AG04450 (cell line): ENCODE measurements at regions not wholly inside any gene's neighbourhood (a gene's known extent, or its start where the extent isn't known, plus 50 kb on each side); places are given as distances from the start of the nearest gene placed in this dataset.

Source experiments
- CTCF ChIA-PET: fragments of 300-600, 350-600 bp; formaldehyde crosslinking; extraction: SDS; loops from one replicate; lab custom pipeline; 2022; ENCODE audit warnings: antibody characterized with exemption, inconsistent platforms; lab: Charles Lee
- POLR2A ChIA-PET: fragments of 350-600 bp; formaldehyde crosslinking; extraction: SDS; loops from one replicate; lab custom pipeline; 2021; ENCODE audit warnings: antibody characterized with exemption, inconsistent platforms; lab: Yijun Ruan, JAX
- DNase-seq: peaks from one replicate; pipeline ENCODE4 v3.0.0-alpha.2; 2011; ENCODE audit warnings: low read depth, low spot score
- H3K27ac ChIP-seq: one replicate; pipeline ENCODE4 v1.5.1; 2012; ENCODE audit warnings: low read depth, low read length, control low read depth
- H3K27me3 ChIP-seq: one replicate; pipeline ENCODE4 v1.6.0; 2012; ENCODE audit warnings: low read length; ENCODE audit not compliant: control insufficient read depth, insufficient read depth
- H3K4me3 ChIP-seq: 2 replicates; pipeline ENCODE4 v1.5.1; 2011; ENCODE audit warnings: mild to moderate bottlenecking, low read depth, low read length, control low read depth
- H3K9me3 ChIP-seq: 2 replicates; pipeline ENCODE4 v1.5.1; 2012; ENCODE audit warnings: low read length; ENCODE audit not compliant: control insufficient read depth, insufficient read depth
- CTCF ChIP-seq: IDR thresholded peaks from 2 replicates; pipeline ENCODE4 v1.5.1; 2011; ENCODE audit warnings: low read depth, low read length, control low read depth, inconsistent platforms

GRCh38 chr7:26497801-26498596, 206.3 kb downstream of the SNX10 start:
- Histone ChIP-seq H3K27ac (no peak overlapping the region), H3K9me3 (no peaks in the 10 kb centered on the region), H3K27me3 (peaks cover 2% of the 10 kb centered on the region), H3K4me3 (no peak overlapping the region)
- DNase-seq, result no peak
- ChIA-PET CTCF (interaction anchor here (1.2 kb wide), 1 partner anchor 128 kb away, joined by 3 read pairs; no protein-coding TSS in a partner anchor), POLR2A (no interaction called here)
- no peak for TF ChIP-seq CTCF

DNA sequence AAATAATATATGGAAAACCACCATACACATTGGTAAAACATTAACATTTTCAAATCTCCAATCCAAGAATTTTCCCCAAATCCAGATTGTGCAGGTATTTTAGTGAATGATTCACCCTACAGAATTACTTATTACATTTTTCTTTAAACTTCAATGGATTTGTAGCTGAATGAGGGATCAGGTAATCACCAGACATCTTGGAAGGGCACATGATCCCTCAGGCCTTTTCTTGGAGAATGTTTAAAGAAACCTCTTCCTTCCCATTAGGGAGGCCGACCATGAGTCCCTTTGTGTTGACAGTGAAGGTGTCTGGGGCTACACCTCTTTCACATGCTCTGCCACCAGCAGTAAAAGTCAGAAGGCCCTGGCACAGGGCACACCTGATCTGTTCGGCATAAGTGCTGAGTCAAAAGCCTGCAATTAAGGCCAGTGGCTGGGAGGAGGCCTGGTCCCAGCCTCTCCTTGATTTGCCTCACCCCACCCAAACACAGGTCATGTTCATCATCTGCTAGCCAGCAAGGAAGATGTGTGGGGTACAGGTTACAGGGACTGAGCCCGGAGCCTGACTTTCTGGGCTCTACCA, 207.7 kb downstream of the SNX10 start:
- Histone ChIP-seq H3K27ac (no peak overlapping the region), H3K9me3 (no peaks in the 10 kb centered on the region), H3K4me3 (no peak overlapping the region), H3K27me3 (no peaks in the 10 kb centered on the region)
- no peak for TF ChIP-seq CTCF
- ChIA-PET CTCF (interaction anchor here (1.2 kb wide), 1 partner anchor 130 kb away, joined by 3 read pairs; no protein-coding TSS in a partner anchor), POLR2A (no interaction called here)
- no peak for DNase-seq

DNA sequence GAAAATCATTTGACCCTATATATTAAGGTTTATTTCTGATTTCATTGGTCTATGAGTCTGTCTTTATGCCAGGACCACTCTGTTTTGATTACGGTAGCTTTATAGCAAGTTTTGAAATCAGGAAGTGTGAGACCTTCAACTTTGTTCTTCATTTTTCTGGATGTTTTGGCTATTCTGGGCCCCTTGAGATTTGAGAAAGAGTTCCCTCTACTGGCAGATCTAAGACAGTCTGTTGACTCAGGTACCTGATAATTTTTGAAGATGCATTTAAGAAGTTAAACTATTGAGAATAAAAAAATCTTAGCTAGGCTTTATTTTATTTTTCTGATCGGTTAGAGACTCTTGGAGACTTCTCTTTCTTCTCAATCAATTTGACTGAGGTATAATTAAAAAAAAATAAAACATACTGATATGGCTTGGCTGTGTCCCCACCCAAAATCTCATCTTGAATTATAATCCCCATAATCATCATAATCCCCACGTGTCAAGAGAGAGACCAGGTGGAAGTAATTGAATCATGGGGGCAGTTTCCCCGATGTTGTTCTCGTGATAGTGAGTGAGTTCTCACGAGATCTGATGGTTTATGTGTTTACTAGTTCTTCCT, 209.2 kb downstream of the SNX10 start:
- peak; percentile 58 for TF ChIP-seq CTCF
- Histone ChIP-seq H3K27me3 (peaks cover 2% of the 10 kb centered on the region), H3K27ac (no peak overlapping the region), H3K4me3 (no peak overlapping the region), H3K9me3 (no peaks in the 10 kb centered on the region)
- ChIA-PET POLR2A (no interaction called here), CTCF (interaction anchor here (0.8 to 1.5 kb wide), 5 partner anchors 9 to 608 kb away, joined by 3 to 8 read pairs (median 3); no protein-coding TSS in a partner anchor)
- no peak for DNase-seq

DNA sequence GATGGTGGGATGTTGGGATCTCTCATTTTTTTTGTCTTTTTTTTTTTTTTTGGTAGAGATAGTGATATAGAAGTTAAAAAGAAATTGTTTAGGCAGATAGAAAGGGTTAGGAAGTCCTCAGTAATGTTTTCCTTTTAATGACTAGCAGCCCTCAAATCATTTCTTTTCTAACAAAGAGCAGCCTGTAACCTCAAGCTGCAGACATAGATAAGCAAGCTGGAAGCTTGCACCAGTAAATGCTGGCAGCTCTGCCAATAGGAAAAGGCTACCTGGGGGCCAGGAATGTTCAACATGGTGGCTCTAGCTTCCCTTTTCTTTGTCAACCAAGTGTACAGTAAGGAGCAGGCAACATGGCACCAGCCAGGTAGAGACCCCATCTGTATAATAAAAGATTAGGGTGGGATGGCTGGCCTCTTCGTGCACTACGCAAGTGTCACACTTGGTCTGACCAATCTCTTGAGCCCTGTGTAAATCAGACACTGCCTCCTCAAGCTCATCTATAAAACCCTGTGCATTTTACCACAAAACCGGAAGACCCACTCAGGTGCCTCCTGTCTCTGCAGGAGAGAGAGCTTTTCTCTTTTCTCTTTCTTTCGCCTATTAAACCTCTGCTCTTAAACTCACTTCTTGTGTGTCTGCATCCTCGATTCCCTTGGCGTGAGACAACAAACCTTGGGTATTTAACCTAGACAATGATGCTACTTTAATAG, 212.9 kb downstream of the SNX10 start:
- DNase-seq, result no peak
- H3K27ac ChIP-seq, result no peak overlapping the region
- POLR2A ChIA-PET, result no interaction called here
- no peak for TF ChIP-seq CTCF
- peaks cover 2% of the 10 kb centered on the region for H3K27me3 ChIP-seq
- no peak overlapping the region for H3K4me3 ChIP-seq
- CTCF ChIA-PET, result no interaction called here
- H3K9me3 ChIP-seq, result no peaks in the 10 kb centered on the region
